ENCODE measurements at regions not wholly inside any gene's neighbourhood (a gene's known extent, or its start where the extent isn't known, plus 50 kb on each side); places are given as distances from the start of the nearest gene placed in this dataset.

GRCh38 chr6:56407883-56408410, 160.6 kb upstream of the COL21A1 start:
- no peaks in the 10 kb centered on the region for H3K27me3 ChIP-seq (ENCODE audit: control insufficient read depth, insufficient read depth, low read length)
- no peak overlapping the region for H3K4me3 ChIP-seq (ENCODE audit: insufficient read depth, low read depth, low read length)
- H3K36me3 ChIP-seq (replicated peaks; ENCODE audit: control insufficient read depth, insufficient read depth, low read length), result no peaks in the 10 kb centered on the region
- DNase-seq, result no peak

- Histone ChIP-seq H3K27me3 (ENCODE audit: control insufficient read depth, insufficient read depth, low read length) (no peaks in the 10 kb centered on the region), H3K4me3 (ENCODE audit: insufficient read depth, low read depth, low read length) (no peak overlapping the region)
- DNase-seq, result no peak
These were observed 159.2 kb upstream of the COL21A1 start for GRCh38 chr6:56406276-56407269.

GRCh38 chr6:56404599-56404998, 157.2 kb upstream of the COL21A1 start:
- DNase-seq, result no peak
- H3K27me3 ChIP-seq (ENCODE audit: control insufficient read depth, insufficient read depth, low read length), result no peaks in the 10 kb centered on the region
- no peak overlapping the region for H3K4me3 ChIP-seq (ENCODE audit: insufficient read depth, low read depth, low read length)
- H3K36me3 ChIP-seq (replicated peaks; ENCODE audit: control insufficient read depth, insufficient read depth, low read length), result no peaks in the 10 kb centered on the region

More at GRCh38 chr6:56406276-56407269, 159.2 kb upstream of the COL21A1 start:
- no peaks in the 10 kb centered on the region for H3K36me3 ChIP-seq (replicated peaks; ENCODE audit: control insufficient read depth, insufficient read depth, low read length)

GRCh38 chr6:56403745-56404144, 156.4 kb upstream of the COL21A1 start:
- no peak for DNase-seq
- Histone ChIP-seq H3K27me3 (ENCODE audit: control insufficient read depth, insufficient read depth, low read length) (no peaks in the 10 kb centered on the region), H3K4me3 (ENCODE audit: insufficient read depth, low read depth, low read length) (no peak overlapping the region), H3K36me3 (replicated peaks; ENCODE audit: control insufficient read depth, insufficient read depth, low read length) (no peaks in the 10 kb centered on the region)

- no peak for DNase-seq
- Histone ChIP-seq H3K36me3 (replicated peaks; ENCODE audit: control insufficient read depth, insufficient read depth, low read length) (no peaks in the 10 kb centered on the region), H3K4me3 (ENCODE audit: insufficient read depth, low read depth, low read length) (no peak overlapping the region), H3K27me3 (ENCODE audit: control insufficient read depth, insufficient read depth, low read length) (no peaks in the 10 kb centered on the region)
These were observed 154.2 kb upstream of the COL21A1 start for GRCh38 chr6:56401477-56402070.

- Histone ChIP-seq H3K36me3 (replicated peaks; ENCODE audit: control insufficient read depth, insufficient read depth, low read length) (no peaks in the 10 kb centered on the region), H3K27me3 (ENCODE audit: control insufficient read depth, insufficient read depth, low read length) (no peaks in the 10 kb centered on the region), H3K4me3 (ENCODE audit: insufficient read depth, low read depth, low read length) (no peak overlapping the region)
- DNase-seq, result no peak
These were observed 152.9 kb upstream of the COL21A1 start for GRCh38 chr6:56400273-56400672.

GRCh38 chr6:56399672-56400263, 152.4 kb upstream of the COL21A1 start:
- H3K36me3 ChIP-seq (replicated peaks; ENCODE audit: control insufficient read depth, insufficient read depth, low read length), result no peaks in the 10 kb centered on the region
- no peaks in the 10 kb centered on the region for H3K27me3 ChIP-seq (ENCODE audit: control insufficient read depth, insufficient read depth, low read length)
- H3K4me3 ChIP-seq (ENCODE audit: insufficient read depth, low read depth, low read length), result no peak overlapping the region
- DNase-seq, result no peak

- H3K36me3 ChIP-seq (replicated peaks; ENCODE audit: control insufficient read depth, insufficient read depth, low read length), result no peaks in the 10 kb centered on the region
- H3K27me3 ChIP-seq (ENCODE audit: control insufficient read depth, insufficient read depth, low read length), result no peaks in the 10 kb centered on the region
- DNase-seq, result peak; percentile 18
- H3K4me3 ChIP-seq (ENCODE audit: insufficient read depth, low read depth, low read length), result no peak overlapping the region
These were observed 151.9 kb upstream of the COL21A1 start for GRCh38 chr6:56399250-56399671.

GRCh38 chr6:56396435-56396834, 149.1 kb upstream of the COL21A1 start:
- no peak overlapping the region for H3K4me3 ChIP-seq (ENCODE audit: insufficient read depth, low read depth, low read length)
- no peaks in the 10 kb centered on the region for H3K27me3 ChIP-seq (ENCODE audit: control insufficient read depth, insufficient read depth, low read length)
- no peak for DNase-seq
- H3K36me3 ChIP-seq (replicated peaks; ENCODE audit: control insufficient read depth, insufficient read depth, low read length), result no peaks in the 10 kb centered on the region

- Histone ChIP-seq H3K27me3 (ENCODE audit: control insufficient read depth, insufficient read depth, low read length) (no peaks in the 10 kb centered on the region), H3K4me3 (ENCODE audit: insufficient read depth, low read depth, low read length) (no peak overlapping the region), H3K36me3 (replicated peaks; ENCODE audit: control insufficient read depth, insufficient read depth, low read length) (no peaks in the 10 kb centered on the region)
- DNase-seq, result no peak
These were observed 146.5 kb upstream of the COL21A1 start for GRCh38 chr6:56393615-56394612.

GRCh38 chr6:56388415-56388755, 141.0 kb upstream of the COL21A1 start:
- no peak overlapping the region for H3K4me3 ChIP-seq (ENCODE audit: insufficient read depth, low read depth, low read length)
- no peaks in the 10 kb centered on the region for H3K27me3 ChIP-seq (ENCODE audit: control insufficient read depth, insufficient read depth, low read length)
- DNase-seq, result no peak
- no peaks in the 10 kb centered on the region for H3K36me3 ChIP-seq (replicated peaks; ENCODE audit: control insufficient read depth, insufficient read depth, low read length)

GRCh38 chr6:56387621-56388414, 140.4 kb upstream of the COL21A1 start:
- no peaks in the 10 kb centered on the region for H3K36me3 ChIP-seq (replicated peaks; ENCODE audit: control insufficient read depth, insufficient read depth, low read length)
- no peaks in the 10 kb centered on the region for H3K27me3 ChIP-seq (ENCODE audit: control insufficient read depth, insufficient read depth, low read length)
- no peak for DNase-seq
- H3K4me3 ChIP-seq (ENCODE audit: insufficient read depth, low read depth, low read length), result no peak overlapping the region

- DNase-seq, result no peak
- no peaks in the 10 kb centered on the region for H3K36me3 ChIP-seq (replicated peaks; ENCODE audit: control insufficient read depth, insufficient read depth, low read length)
- H3K4me3 ChIP-seq (ENCODE audit: insufficient read depth, low read depth, low read length), result no peak overlapping the region
- H3K27me3 ChIP-seq (ENCODE audit: control insufficient read depth, insufficient read depth, low read length), result no peaks in the 10 kb centered on the region
These were observed 139.3 kb upstream of the COL21A1 start for GRCh38 chr6:56386717-56387116.
